Neural progenitor cell (in vitro differentiated cells): ENCODE measurements at regions not wholly inside any gene's neighbourhood (a gene's known extent, or its start where the extent isn't known, plus 50 kb on each side); places are given as distances from the start of the nearest gene placed in this dataset.

ENCODE experiments used
- DNase-seq: peaks from one replicate; pipeline ENCODE4 v3.0.0-alpha.2; 2016; ENCODE audit warnings: low spot score
- H2AFZ ChIP-seq: fragments of 200-600 bp; sonication (generic); replicated peaks from 2 replicates; pipeline ENCODE4 v1.6.1; 2016; ENCODE audit warnings: antibody characterized with exemption
- H3F3A ChIP-seq: fragments of 200-600 bp; sonication (generic); 2 replicates; pipeline ENCODE4 v1.6.1; 2016; ENCODE audit warnings: antibody characterized with exemption, low read depth
- H3K27ac ChIP-seq: fragments of 200-600 bp; sonication (generic); 2 replicates; pipeline ENCODE4 v1.5.1; 2016; ENCODE audit warnings: mild to moderate bottlenecking
- H3K27me3 ChIP-seq: fragments of 200-600 bp; sonication (generic); 2 replicates; pipeline ENCODE4 v1.6.1; 2016; ENCODE audit warnings: mild to moderate bottlenecking, moderate library complexity
- H3K36me3 ChIP-seq: fragments of 200-600 bp; sonication (generic); 2 replicates; pipeline ENCODE4 v1.5.1; 2016
- H3K4me1 ChIP-seq: fragments of 200-600 bp; sonication (generic); 2 replicates; pipeline ENCODE4 v1.6.1; 2016; ENCODE audit warnings: mixed run types
- H3K4me2 ChIP-seq: fragments of 200-600 bp; sonication (generic); 2 replicates; pipeline ENCODE4 v1.6.1; 2016
- H3K4me3 ChIP-seq: fragments of 200-600 bp; sonication (generic); 2 replicates; pipeline ENCODE4 v1.5.1; 2016
- H3K79me2 ChIP-seq: fragments of 200-600 bp; sonication (generic); 2 replicates; pipeline ENCODE4 v1.6.1; 2016; ENCODE audit warnings: low read depth
- H3K9ac ChIP-seq: fragments of 200-600 bp; sonication (generic); 2 replicates; pipeline ENCODE4 v1.6.1; 2016
- H3K9me3 ChIP-seq: fragments of 200-600 bp; sonication (generic); 2 replicates; pipeline ENCODE4 v1.5.1; 2016; ENCODE audit warnings: low read depth
- H4K20me1 ChIP-seq: fragments of 200-600 bp; sonication (generic); 2 replicates; pipeline ENCODE4 v1.6.1; 2016; ENCODE audit warnings: low read depth
- H3K27ac Mint-ChIP-seq: 3 replicates; pipeline ENCODE4 v1.8.0; 2021; ENCODE audit warnings: mixed read lengths
- H3K27me3 Mint-ChIP-seq: 2 replicates; pipeline ENCODE4 v1.8.0; 2022; ENCODE audit warnings: low read depth, mild to moderate bottlenecking, inconsistent platforms, moderate library complexity, mixed read lengths; ENCODE audit not compliant: insufficient read depth
- H3K36me3 Mint-ChIP-seq: 3 replicates; pipeline ENCODE4 v1.8.0; 2021; ENCODE audit warnings: mixed read lengths
- H3K4me1 Mint-ChIP-seq: 3 replicates; pipeline ENCODE4 v1.8.0; 2021; ENCODE audit warnings: mixed read lengths
- H3K4me3 Mint-ChIP-seq: 3 replicates; pipeline ENCODE4 v1.8.0; 2021; ENCODE audit warnings: mild to moderate bottlenecking, moderate library complexity, mixed read lengths
- H3K9me3 Mint-ChIP-seq: 3 replicates; pipeline ENCODE4 v1.8.0; 2020; ENCODE audit warnings: mixed read lengths
- EZH2 ChIP-seq: fragments of 200-600 bp; sonication (generic); IDR thresholded peaks from 2 replicates; pipeline ENCODE4 v1.6.1; 2017; ENCODE audit warnings: antibody characterized with exemption, mild to moderate bottlenecking, moderate library complexity
- EZH2phosphoT487 ChIP-seq: fragments of 200-600 bp; sonication (generic); IDR thresholded peaks from 2 replicates; pipeline ENCODE4 v1.6.1; 2017; ENCODE audit warnings: antibody characterized with exemption
- TF ChIP-seq, protein P1 (sequence below): fragments of 200-600 bp; sonication (generic); IDR thresholded peaks from 2 replicates; pipeline ENCODE4 v1.5.1; 2017; ENCODE audit warnings: antibody characterized with exemption, mild to moderate bottlenecking

DNA sequence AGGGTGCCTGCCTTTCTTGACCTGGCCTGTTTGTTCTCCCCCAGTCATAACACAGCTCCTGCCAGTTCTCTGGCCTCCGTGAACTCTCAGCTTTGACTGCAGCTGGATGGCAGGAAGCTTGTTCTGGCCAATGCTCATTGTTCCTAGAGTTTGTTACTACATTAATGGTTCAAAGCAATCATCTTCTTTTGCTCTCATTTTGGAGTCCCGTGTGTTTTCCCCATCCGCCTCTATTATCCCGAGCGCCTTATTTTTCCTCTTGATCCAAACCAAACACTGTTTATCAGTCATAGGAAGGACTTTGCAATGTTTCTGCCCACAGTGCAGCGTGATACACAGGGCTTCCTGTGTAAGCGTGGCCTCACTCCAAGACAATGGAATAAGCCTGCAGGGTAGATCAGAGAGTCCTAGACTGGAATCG, 184.3 kb upstream of the APCDD1 start:
- no peak overlapping the region for H3K27ac ChIP-seq
- no peak overlapping the region for H3K4me3 Mint-ChIP-seq
- H3K4me1 Mint-ChIP-seq: peaks cover 18% of the 10 kb centered on the region
- no peak for DNase-seq
- no peaks in the 10 kb centered on the region for H4K20me1 ChIP-seq
- no peaks in the 10 kb centered on the region for H3K79me2 ChIP-seq
- no peaks in the 10 kb centered on the region for H3K27me3 ChIP-seq
- TF ChIP-seq EZH2phosphoT487: no peak
- TF ChIP-seq EZH2: no peak
- TF ChIP-seq, protein P1, sequence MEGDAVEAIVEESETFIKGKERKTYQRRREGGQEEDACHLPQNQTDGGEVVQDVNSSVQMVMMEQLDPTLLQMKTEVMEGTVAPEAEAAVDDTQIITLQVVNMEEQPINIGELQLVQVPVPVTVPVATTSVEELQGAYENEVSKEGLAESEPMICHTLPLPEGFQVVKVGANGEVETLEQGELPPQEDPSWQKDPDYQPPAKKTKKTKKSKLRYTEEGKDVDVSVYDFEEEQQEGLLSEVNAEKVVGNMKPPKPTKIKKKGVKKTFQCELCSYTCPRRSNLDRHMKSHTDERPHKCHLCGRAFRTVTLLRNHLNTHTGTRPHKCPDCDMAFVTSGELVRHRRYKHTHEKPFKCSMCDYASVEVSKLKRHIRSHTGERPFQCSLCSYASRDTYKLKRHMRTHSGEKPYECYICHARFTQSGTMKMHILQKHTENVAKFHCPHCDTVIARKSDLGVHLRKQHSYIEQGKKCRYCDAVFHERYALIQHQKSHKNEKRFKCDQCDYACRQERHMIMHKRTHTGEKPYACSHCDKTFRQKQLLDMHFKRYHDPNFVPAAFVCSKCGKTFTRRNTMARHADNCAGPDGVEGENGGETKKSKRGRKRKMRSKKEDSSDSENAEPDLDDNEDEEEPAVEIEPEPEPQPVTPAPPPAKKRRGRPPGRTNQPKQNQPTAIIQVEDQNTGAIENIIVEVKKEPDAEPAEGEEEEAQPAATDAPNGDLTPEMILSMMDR: no peak
- no peaks in the 10 kb centered on the region for H3F3A ChIP-seq
- no peak overlapping the region for H2AFZ ChIP-seq
- no peaks in the 10 kb centered on the region for H3K36me3 ChIP-seq
- no peaks in the 10 kb centered on the region for H3K9me3 ChIP-seq
- peaks cover 28% of the 10 kb centered on the region for H3K9me3 Mint-ChIP-seq
- no peak overlapping the region for H3K4me3 ChIP-seq
- no peaks in the 10 kb centered on the region for H3K4me1 ChIP-seq
- H3K4me2 ChIP-seq: no peak overlapping the region
- H3K27ac Mint-ChIP-seq: peak overlapping the region; percentile 69
- no peak overlapping the region for H3K9ac ChIP-seq
- H3K36me3 Mint-ChIP-seq: peaks cover 4% of the 10 kb centered on the region
- peaks cover 7% of the 10 kb centered on the region for H3K27me3 Mint-ChIP-seq

DNA sequence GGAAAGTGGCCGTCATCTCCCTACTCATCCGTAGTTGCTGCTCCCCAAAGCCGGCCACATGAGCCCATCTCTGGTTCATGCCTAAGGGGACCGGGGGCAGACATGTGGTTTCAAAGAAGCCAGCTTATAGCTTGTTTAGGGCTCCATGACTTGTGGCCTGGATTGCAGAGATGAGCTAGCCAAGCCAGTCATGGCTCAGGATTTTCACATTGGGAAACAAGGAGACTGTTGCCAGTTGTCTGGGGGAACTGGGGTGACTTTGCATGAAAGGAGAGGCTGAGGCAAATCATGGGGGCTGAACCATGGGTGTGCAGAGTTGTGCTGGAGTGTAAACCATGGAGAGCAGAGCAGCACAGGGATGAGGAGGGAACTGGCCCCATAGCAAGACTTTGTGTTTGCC, 183.0 kb upstream of the APCDD1 start:
- TF ChIP-seq EZH2phosphoT487 (no peak), EZH2 (no peak)
- TF ChIP-seq, protein P1: no peak
- Histone ChIP-seq H3K9ac (no peak overlapping the region), H3K4me2 (no peak overlapping the region), H3K27ac (no peak overlapping the region), H3K4me3 (no peak overlapping the region), H3K79me2 (no peaks in the 10 kb centered on the region), H3K9me3 (no peaks in the 10 kb centered on the region), H2AFZ (no peak overlapping the region), H3F3A (no peaks in the 10 kb centered on the region), H3K36me3 (no peaks in the 10 kb centered on the region), H4K20me1 (no peaks in the 10 kb centered on the region), H3K27me3 (no peaks in the 10 kb centered on the region), H3K4me1 (no peaks in the 10 kb centered on the region)
- no peak overlapping the region for H3K4me3 Mint-ChIP-seq
- H3K27ac Mint-ChIP-seq: no peak overlapping the region
- peaks cover 14% of the 10 kb centered on the region for H3K4me1 Mint-ChIP-seq
- H3K36me3 Mint-ChIP-seq: peaks cover 4% of the 10 kb centered on the region
- H3K9me3 Mint-ChIP-seq: peaks cover 23% of the 10 kb centered on the region
- DNase-seq: no peak
- H3K27me3 Mint-ChIP-seq: peaks cover 7% of the 10 kb centered on the region

DNA sequence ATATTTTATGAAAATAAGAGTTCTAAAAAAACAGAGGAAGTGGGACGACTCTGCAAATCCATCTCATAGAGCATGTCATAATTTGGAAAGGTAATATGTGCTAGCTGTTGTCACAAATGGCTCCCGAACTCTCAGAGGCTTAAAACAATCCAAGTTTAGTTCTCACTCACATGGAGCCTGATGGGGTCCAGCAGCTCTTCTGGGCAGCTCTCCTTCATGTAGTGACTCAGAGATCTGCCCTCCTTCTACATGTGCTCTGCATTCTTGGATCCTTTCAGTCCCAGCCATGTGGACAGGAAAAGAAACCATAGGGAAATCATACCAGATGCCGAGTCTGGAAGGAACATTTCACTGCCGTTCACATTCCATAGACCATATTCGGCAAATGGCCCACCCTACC, 180.1 kb upstream of the APCDD1 start:
- H3K4me2 ChIP-seq: no peak overlapping the region
- H3K4me3 Mint-ChIP-seq: no peak overlapping the region
- H3K27ac ChIP-seq: no peak overlapping the region
- H3K9me3 Mint-ChIP-seq: peaks cover 11% of the 10 kb centered on the region
- H3K36me3 Mint-ChIP-seq: peaks cover 4% of the 10 kb centered on the region
- no peaks in the 10 kb centered on the region for H3K79me2 ChIP-seq
- TF ChIP-seq, protein P1: no peak
- TF ChIP-seq EZH2 (no peak), EZH2phosphoT487 (no peak)
- H3K27ac Mint-ChIP-seq: no peak overlapping the region
- DNase-seq: no peak
- peaks cover 11% of the 10 kb centered on the region for H3K4me1 Mint-ChIP-seq
- H3K9ac ChIP-seq: no peak overlapping the region
- H3K4me3 ChIP-seq: no peak overlapping the region
- no peaks in the 10 kb centered on the region for H3K36me3 ChIP-seq
- no peaks in the 10 kb centered on the region for H3K9me3 ChIP-seq
- H2AFZ ChIP-seq: no peak overlapping the region
- no peaks in the 10 kb centered on the region for H3K4me1 ChIP-seq
- H4K20me1 ChIP-seq: no peaks in the 10 kb centered on the region
- no peaks in the 10 kb centered on the region for H3K27me3 ChIP-seq
- peaks cover 6% of the 10 kb centered on the region for H3K27me3 Mint-ChIP-seq
- H3F3A ChIP-seq: no peaks in the 10 kb centered on the region
